ENCODE measurements at regions not wholly inside any gene's neighbourhood (a gene's known extent, or its start where the extent isn't known, plus 50 kb on each side); places are given as distances from the start of the nearest gene placed in this dataset.

- FAIRE-seq: no peak
These were observed 198.0 kb downstream of the SIM1 start for GRCh38 chr6:100266494-100267401.

DNA sequence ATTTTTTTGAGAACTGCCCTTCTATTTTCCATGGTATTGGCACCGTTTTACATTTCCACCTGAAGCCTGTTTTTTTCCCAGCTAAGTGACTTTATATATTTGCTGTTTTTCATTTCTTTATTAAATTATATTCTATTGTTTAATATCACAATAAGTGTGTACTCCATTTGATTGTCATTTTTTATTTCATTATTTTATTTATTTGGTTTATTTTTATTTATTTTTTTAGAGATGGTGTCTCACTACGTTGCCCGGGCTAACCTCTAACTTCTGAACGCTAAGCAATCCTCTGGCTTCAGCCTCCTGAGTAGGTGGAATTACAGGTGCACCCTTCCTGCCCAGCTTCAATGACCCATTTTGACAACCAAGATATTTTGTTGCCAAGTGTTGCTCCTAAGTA is 202.6 kb downstream of the SIM1 start:
- no peak for FAIRE-seq

GRCh38 chr6:100261486-100261885 is 203.2 kb downstream of the SIM1 start:
- no peak for FAIRE-seq

- no peak for FAIRE-seq
These were observed 204.1 kb downstream of the SIM1 start for GRCh38 chr6:100260584-100260983.

GRCh38 chr6:100259865-100260264 is 204.9 kb downstream of the SIM1 start:
- no peak for FAIRE-seq

DNA sequence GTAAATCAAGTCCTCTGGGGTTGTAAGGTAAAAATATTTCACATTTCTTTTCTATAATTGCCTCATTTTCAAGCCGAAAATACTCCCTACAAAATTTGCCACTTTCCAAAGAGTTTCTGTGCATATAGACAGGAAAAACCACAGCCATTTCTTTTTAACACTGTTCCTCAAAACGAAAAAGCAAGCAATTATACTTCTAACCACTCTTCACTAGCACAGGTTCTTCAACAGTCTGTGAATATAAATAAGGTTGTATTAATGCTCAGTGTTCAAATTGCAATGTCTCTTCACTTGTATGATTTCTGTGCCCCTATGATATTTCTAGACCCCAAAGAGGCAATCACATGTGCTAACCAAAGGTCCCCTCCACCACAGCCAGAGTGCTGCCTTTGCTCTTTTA is 206.0 kb downstream of the SIM1 start:
- FAIRE-seq: no peak

DNA sequence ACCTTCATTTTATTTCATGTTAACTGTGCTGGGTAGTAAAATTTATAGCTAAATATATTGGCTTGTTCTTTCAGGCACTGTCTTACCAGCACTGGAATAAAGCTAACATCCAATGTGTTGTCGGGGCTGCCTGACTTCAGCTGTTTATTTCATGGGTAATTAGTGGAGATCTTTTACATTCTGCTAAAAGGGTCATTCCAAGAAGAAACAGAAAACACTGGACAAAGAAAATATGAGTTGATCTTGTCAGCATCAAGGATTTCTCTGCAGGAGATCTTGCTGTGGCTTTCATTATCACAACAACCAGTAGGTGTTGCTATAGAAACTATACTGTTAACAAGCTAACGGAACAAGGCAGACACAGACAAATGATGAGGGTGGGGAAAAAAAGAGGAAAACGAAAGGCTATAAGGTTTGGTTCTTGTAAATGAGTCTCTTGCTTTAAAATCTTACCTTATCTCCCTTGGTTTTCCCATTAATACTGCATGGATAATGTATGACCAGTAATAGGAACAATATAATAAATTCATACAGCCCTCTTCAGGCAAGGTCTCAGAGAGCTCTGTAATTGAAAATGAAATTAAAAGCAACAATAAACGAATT is 206.8 kb downstream of the SIM1 start:
- FAIRE-seq: no peak

- FAIRE-seq: no peak
These were observed 209.0 kb downstream of the SIM1 start for GRCh38 chr6:100255701-100256100.

GRCh38 chr6:100247123-100247522 is 217.6 kb downstream of the SIM1 start:
- no peak for FAIRE-seq

DNA sequence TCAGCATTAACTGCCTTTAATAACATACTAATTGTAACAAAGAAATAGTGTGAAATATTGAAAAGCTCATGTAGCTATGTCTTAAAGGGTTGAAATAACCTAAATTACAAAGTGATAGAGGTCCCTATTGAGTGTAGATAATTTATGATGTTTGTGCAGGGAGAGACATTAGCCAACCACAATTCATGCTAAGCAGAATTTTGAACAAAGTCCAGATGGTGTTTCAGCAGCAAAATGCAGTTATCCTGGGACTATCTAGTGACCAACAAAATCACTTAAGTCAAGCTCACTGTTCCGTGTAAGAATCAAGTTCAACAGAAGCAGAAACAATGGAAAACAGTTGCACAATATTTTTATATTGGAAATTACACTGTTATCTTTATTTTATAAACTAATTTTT is 218.5 kb downstream of the SIM1 start:
- no peak for FAIRE-seq

DNA sequence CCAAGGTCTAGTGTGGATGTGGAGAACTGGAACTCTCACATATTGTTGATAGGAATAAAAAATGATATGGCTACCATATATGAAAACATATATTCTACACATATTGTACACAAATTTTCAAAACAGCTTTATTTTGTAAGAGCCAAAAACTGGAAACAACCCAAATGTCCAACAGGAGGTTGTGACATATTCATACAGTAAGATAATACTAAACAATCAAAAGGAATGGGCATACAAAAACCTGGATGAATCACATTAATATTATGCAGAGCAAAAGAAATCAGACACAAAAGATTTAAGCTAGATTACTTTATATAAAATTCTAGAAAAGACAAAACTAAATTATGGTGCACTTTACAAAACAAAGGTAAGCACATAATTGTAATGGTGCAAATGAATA is 223.9 kb downstream of the SIM1 start:
- no peak for FAIRE-seq

GRCh38 chr6:100237821-100238220 is 226.9 kb downstream of the SIM1 start:
- no peak for FAIRE-seq

GRCh38 chr6:100236389-100236788 is 228.3 kb downstream of the SIM1 start:
- FAIRE-seq: no peak

GRCh38 chr6:100235631-100236030 is 229.1 kb downstream of the SIM1 start:
- FAIRE-seq: no peak

DNA sequence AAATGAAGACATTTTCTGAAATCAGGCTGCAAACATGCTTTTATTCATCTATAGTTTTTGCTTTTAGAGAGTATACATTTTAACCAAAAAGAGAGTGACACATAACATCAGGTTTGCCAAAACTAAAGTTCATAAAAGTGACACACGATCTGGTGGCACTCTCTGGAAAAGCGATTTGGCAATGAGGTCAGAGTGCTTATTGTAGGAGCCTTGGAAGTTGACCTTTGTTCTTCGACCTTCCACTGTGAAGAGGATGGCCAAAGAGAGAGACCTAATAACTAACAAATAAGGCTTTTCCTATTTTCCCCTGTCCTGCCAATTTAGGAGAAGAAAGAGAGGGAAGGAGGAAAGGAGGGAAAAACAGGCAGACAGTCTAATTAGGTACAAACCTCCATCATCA is 230.1 kb downstream of the SIM1 start:
- FAIRE-seq: no peak

GRCh38 chr6:100232781-100233573 is 231.7 kb downstream of the SIM1 start:
- FAIRE-seq: no peak

GRCh38 chr6:100230953-100231316 is 233.8 kb downstream of the SIM1 start:
- FAIRE-seq: no peak

- no peak for FAIRE-seq
These were observed 234.4 kb downstream of the SIM1 start for GRCh38 chr6:100230115-100230952.

- no peak for FAIRE-seq
These were observed 235.2 kb downstream of the SIM1 start for GRCh38 chr6:100229512-100229911.

DNA sequence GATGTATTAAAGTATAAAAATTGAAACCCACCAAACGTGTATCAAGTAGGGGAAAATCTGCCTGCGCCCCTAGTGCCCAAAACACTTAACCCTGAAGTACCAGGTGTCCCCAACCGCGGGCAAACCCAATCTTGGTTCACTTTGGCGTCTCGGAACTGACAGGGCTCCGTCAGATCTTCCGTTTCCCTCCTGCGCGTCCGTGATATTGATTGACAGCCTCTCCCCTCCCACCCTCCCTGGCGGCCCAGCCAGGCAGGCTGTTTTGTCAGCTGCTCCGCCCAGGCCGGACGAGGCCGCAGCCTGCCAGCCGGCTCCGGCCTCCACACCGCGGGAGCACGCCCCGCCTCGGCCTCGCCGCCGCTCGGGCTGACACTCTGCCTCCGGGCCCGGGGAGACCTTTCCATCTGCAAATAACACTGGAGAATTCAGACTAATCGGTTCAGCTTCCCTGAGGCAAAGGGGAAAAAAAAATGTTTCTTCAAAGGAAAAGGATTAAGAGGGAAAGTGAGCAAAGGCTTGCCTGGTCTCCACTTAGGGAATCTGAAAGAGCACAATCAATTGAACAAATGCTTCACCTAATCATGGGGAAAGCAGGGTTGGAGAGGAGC is 234.9 kb upstream of the MCHR2 start:
- no peak for FAIRE-seq

DNA sequence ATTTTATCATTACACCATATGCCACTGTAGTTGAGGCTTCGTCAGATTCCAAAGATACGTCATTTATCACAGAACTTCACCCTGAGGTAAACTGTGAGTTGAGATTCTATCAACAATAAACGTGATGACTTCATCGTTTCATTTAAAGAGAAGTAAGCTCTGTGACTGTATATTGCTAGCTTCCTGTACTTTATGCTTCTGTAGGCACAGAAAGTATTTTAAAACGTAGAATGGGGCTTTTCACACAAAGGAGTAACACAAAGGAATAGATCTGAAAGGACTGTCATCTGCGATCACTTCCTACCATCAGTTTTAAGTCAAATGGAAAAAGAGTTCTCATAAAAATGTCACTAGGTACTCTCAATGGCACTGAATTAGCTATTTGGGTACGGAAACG is 234.4 kb upstream of the MCHR2 start:
- no peak for FAIRE-seq

DNA sequence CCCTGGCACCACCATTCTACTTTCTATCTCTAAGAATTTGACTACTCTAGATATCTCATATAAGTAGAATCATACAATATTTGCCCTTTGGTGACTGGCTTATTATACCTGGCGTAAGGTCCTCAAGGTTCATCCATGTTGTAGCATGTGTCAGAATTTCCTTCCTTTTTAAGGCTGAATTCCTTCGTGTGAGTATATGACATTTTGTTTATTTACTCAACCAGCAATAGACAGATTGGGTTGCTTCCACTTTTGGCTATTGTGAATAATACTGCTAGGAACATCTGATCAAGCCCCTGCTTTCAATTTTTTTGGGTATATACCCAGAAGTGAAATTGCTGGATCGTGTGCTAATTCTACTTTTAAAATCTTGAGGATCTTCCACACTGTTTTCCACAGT is 232.8 kb upstream of the MCHR2 start:
- no peak for FAIRE-seq

Data from colon (tissue), 2 donors.